ENCODE measurements at regions not wholly inside any gene's neighbourhood (a gene's known extent, or its start where the extent isn't known, plus 50 kb on each side); places are given as distances from the start of the nearest gene placed in this dataset.
A peak's percentile ranks its signal among the peaks of the same experiment; 100 is the strongest.

- H3K9me3 Mint-ChIP-seq: no peaks in the 10 kb centered on the region
- no peak for DNase-seq
- Histone ChIP-seq H3K4me3 (ENCODE audit: low read length) (no peak overlapping the region), H3K9me3 (ENCODE audit: control insufficient read depth, low read length) (no peaks in the 10 kb centered on the region), H3K9ac (ENCODE audit: extremely low read depth, low read length, poor library complexity, severe bottlenecking) (no peak overlapping the region), H3K27ac (ENCODE audit: low read depth, low read length) (no peak overlapping the region), H3K36me3 (ENCODE audit: control insufficient read depth, insufficient read depth, low read length) (no peaks in the 10 kb centered on the region), H3K4me1 (ENCODE audit: control insufficient read depth, insufficient read depth, low read length) (no peaks in the 10 kb centered on the region), H3K27me3 (ENCODE audit: control insufficient read depth, insufficient read depth, low read length, poor library complexity, severe bottlenecking) (peaks cover 13% of the 10 kb centered on the region)
- H3K36me3 Mint-ChIP-seq (ENCODE audit: low read depth): no peaks in the 10 kb centered on the region
- peaks cover 39% of the 10 kb centered on the region for H3K27me3 Mint-ChIP-seq (ENCODE audit: insufficient read depth)
- H3K27ac Mint-ChIP-seq: no peak overlapping the region
- peaks cover 9% of the 10 kb centered on the region for H3K4me1 Mint-ChIP-seq
- H3K4me3 Mint-ChIP-seq: no peak overlapping the region
- WGBS, 2 experiments (ENCODE audit: insufficient coverage in 1 of 2, insufficient read length in 1 of 2): 94 to 96% methylated on average over 3 to 6 of the region's 6 CpGs
- TF ChIP-seq, protein P1, sequence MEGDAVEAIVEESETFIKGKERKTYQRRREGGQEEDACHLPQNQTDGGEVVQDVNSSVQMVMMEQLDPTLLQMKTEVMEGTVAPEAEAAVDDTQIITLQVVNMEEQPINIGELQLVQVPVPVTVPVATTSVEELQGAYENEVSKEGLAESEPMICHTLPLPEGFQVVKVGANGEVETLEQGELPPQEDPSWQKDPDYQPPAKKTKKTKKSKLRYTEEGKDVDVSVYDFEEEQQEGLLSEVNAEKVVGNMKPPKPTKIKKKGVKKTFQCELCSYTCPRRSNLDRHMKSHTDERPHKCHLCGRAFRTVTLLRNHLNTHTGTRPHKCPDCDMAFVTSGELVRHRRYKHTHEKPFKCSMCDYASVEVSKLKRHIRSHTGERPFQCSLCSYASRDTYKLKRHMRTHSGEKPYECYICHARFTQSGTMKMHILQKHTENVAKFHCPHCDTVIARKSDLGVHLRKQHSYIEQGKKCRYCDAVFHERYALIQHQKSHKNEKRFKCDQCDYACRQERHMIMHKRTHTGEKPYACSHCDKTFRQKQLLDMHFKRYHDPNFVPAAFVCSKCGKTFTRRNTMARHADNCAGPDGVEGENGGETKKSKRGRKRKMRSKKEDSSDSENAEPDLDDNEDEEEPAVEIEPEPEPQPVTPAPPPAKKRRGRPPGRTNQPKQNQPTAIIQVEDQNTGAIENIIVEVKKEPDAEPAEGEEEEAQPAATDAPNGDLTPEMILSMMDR (conservative IDR thresholded peaks at IDR 0.05): no peak
These were observed 156.3 kb upstream of the COBL start for GRCh38 chr7:51472873-51473272.

- peaks cover 9% of the 10 kb centered on the region for H3K4me1 Mint-ChIP-seq
- no peak overlapping the region for H3K27ac Mint-ChIP-seq
- Histone ChIP-seq H3K4me1 (ENCODE audit: control insufficient read depth, insufficient read depth, low read length) (no peaks in the 10 kb centered on the region), H3K9me3 (ENCODE audit: control insufficient read depth, low read length) (no peaks in the 10 kb centered on the region), H3K36me3 (ENCODE audit: control insufficient read depth, insufficient read depth, low read length) (no peaks in the 10 kb centered on the region), H3K4me3 (ENCODE audit: low read length) (no peak overlapping the region), H3K9ac (ENCODE audit: extremely low read depth, low read length, poor library complexity, severe bottlenecking) (no peak overlapping the region), H3K27me3 (ENCODE audit: control insufficient read depth, insufficient read depth, low read length, poor library complexity, severe bottlenecking) (peaks cover 13% of the 10 kb centered on the region), H3K27ac (ENCODE audit: low read depth, low read length) (no peak overlapping the region)
- DNase-seq: peak; percentile 82
- H3K27me3 Mint-ChIP-seq (ENCODE audit: insufficient read depth): peaks cover 39% of the 10 kb centered on the region
- TF ChIP-seq, protein P1 (conservative IDR thresholded peaks at IDR 0.05): no peak
- H3K9me3 Mint-ChIP-seq: no peaks in the 10 kb centered on the region
- 75 to 81% methylated on average over 11 of the region's 11 CpGs for WGBS, 2 experiments (ENCODE audit: insufficient coverage in 1 of 2, insufficient read length in 1 of 2)
- peak overlapping the region; percentile 46 for H3K4me3 Mint-ChIP-seq
- H3K36me3 Mint-ChIP-seq (ENCODE audit: low read depth): no peaks in the 10 kb centered on the region
These were observed 155.3 kb upstream of the COBL start for GRCh38 chr7:51471981-51472296.

DNA sequence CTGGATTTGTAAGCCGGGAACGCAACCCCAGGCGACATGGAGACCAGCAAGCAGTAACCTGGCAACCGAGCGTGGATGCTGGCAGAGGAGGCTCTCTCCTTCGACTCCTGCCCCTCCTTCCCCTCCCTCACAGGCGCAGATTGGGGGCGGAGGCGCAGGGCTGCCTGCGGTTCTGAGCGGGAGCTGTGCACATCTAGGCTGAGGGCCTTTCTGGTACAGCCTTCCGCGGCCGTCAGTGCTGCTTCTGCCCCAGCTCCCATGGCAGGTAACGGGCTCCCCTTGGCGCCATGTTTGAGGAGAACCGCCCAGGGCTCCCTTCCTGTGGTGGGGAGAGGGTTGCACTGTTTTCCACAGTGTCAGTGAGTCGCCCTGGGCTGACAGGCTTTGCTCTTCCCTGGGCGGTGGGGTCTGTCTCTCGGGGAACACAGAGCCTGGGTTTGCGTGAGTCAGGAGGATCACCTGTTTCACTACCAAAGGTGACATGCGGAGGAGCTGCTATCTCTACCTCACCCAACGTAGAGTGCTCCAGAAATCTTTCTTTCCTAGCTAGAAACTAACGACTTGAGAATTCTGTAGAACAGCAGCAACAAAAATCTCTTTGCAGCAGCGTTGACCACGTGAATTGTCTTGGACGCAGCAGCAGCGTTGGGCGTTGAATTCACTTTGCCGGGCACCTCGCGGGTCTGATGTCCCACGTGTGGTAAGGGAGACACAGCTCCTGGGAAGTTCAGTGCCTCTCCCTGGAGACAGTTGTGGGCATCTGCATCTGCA is 154.8 kb upstream of the COBL start:
- Histone ChIP-seq H3K9ac (ENCODE audit: extremely low read depth, low read length, poor library complexity, severe bottlenecking) (no peak overlapping the region), H3K4me1 (ENCODE audit: control insufficient read depth, insufficient read depth, low read length) (no peaks in the 10 kb centered on the region), H3K9me3 (ENCODE audit: control insufficient read depth, low read length) (no peaks in the 10 kb centered on the region), H3K27ac (ENCODE audit: low read depth, low read length) (no peak overlapping the region), H3K4me3 (ENCODE audit: low read length) (no peak overlapping the region), H3K27me3 (ENCODE audit: control insufficient read depth, insufficient read depth, low read length, poor library complexity, severe bottlenecking) (peaks cover 13% of the 10 kb centered on the region), H3K36me3 (ENCODE audit: control insufficient read depth, insufficient read depth, low read length) (no peaks in the 10 kb centered on the region)
- TF ChIP-seq, protein P1 (conservative IDR thresholded peaks at IDR 0.05): no peak
- Mint-ChIP-seq H3K4me3 (peak overlapping the region; percentile 46), H3K27ac (no peak overlapping the region), H3K9me3 (no peaks in the 10 kb centered on the region), H3K36me3 (ENCODE audit: low read depth) (no peaks in the 10 kb centered on the region), H3K27me3 (ENCODE audit: insufficient read depth) (peaks cover 39% of the 10 kb centered on the region), H3K4me1 (peaks cover 9% of the 10 kb centered on the region)
- peak; percentile 79 for DNase-seq
- 67 to 83% methylated on average over 21 to 33 of the region's 33 CpGs for WGBS, 2 experiments (ENCODE audit: insufficient coverage in 1 of 2, insufficient read length in 1 of 2)
